Endometrium (tissue), 2 donors: ENCODE measurements at regions not wholly inside any gene's neighbourhood (a gene's known extent, or its start where the extent isn't known, plus 50 kb on each side); places are given as distances from the start of the nearest gene placed in this dataset.
"Not testable (repeated sequence)": the region's sequence is repeated elsewhere in the genome, so short reads cannot be mapped to it uniquely, and the experiment has no call there.

ENCODE experiments used
- FAIRE-seq: peaks from 2 replicates; lab custom pipeline; 2012; peaks lifted over from hg19 to GRCh38; lab: Jason Lieb, UNC
- donor health status: control.
- donor health status: control.

DNA sequence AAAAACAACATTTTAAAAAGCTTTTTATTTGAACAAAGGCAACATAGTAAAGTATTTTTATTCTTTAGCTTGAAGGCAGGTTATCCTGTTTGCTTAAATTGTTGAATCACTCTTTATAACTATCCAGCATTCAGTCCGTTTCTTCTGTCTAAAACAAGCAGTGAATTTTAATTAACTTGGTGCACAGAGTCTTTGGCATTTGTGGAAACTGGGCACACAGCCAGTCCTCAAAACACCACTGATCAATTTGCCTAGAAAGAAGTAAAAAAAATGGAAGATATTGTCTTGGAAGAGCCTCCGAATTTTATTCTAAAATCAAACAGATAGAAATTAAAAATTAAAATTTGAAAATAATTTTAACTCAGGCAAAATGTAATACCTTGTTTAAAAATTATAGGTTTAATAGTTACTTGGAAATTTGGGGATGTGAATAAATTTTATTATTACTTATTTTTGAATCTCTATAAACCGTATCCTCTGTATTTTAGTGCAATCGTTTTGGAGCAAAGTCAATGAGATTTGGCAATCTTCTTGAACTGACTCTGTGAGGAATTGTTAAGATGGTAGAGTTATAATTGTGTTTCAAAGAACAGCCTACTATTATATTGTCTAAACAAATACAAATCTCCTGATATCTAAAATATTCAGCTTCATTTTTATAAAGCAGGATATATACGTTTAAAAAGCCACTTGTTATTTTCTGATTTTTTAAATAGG is 927.0 kb downstream of the SLC16A7 start:
- no peak for FAIRE-seq

DNA sequence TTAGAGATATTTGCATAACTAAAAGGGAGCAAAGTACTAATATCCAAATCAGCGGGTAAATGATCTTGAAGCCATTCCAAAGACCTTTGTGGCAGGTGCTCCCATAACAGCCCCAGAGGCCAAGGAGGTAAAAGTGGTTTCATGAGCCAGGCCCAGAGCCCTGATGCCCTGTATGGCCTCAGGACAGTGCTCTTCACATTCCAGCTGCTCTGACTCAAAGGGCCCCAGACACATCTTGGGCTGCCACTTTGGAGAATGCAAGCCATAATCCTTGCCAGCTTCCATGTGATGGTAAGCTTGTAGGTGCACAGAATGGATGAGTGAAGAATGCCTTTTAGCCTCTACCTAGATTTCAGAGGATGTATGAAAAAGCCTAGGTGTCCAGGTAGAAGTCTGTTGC is 933.4 kb downstream of the SLC16A7 start:
- FAIRE-seq, result no peak

DNA sequence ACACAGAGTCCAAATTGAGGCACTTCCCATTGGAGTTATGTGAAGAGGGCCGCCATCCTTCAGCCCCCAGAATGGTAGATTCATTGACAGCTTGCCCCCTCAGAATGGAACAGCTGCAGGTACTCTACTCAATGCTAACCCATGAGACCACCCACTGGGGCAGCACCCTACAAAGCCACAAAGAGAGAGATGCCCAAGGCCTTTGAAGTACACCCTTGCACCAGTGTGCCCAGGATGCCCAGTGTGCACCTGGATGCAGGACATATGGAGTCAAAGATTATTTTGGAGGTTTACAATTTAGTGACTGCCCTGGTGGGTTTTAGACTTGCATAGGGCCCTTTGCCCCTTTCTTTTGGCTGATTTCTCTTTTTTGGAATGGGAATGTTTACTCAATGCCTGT is 933.9 kb downstream of the SLC16A7 start:
- FAIRE-seq, result no peak

DNA sequence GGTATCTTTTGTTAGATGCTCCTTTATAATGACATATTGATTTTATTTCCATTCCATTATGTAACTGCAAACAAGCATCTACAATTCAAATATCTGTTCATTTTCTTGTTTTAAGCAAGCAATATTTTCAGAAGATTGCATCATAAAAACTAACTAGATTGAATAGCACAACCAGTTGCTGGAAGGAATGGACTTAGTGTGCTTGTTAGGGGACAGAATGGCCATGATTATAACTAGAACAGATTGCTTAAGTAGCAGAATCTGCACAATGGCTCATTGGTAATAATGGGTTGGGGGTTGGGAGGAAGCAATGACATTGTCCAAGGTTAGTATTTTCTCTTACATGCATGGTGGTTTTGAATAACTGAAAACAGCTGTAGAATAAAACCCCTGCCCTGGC is 939.5 kb downstream of the SLC16A7 start:
- FAIRE-seq, result peak; percentile 89

DNA sequence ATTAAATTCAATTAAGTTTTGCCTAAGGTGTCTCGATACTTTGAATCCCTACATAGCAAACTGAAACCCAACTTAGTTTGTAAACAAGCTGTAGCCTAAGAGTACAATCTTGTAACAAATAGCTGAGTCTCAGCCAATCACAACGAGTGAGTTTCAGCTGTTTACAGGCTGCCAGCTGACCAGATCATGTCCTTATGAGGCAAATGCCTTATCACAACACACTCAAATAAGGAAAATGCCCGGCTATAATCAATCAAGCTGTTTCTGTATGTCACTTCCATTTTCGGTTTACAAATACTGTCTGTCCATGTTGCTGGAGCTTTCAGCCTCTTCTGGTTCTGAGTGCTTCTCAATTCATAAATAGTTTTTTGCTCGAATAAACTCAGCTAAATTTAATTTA is 943.8 kb downstream of the SLC16A7 start:
- no peak for FAIRE-seq

DNA sequence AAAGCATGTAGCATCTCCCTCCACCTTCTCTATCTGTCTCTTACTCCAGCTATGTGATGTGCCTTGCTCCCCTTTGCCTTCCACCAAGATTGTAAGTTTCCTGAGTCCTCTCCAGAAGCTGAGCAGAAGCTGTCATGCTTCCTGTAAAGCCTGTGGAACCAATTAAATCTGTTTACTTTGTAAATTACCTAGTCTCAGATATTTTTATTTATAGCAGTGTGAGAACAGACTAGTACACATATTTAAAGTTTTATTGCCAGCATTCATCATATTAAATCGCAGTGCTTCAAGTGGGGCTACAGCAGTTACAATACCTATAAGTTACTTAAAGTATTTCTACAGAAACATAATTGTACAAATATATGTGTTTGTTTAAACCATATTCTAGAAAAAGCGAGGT is 973.1 kb downstream of the SLC16A7 start:
- no peak for FAIRE-seq

DNA sequence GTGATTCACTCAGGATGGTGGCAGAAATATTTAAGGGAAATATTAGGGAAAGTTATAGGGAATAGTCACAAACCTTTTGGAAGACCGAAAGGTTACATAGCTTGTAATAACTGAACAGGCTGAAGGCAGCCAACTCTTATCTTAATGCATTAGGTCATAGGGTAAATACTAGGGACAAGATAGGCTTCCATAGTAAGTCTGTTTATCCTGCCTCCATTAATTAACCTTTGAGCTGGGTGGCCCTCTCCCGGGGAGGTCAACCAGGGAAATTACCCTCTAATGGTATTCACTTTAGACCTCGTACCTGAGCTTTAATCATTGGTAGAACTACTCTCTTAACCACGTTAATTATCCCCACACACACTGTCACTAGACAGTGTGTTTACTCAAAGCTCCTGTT is 981.8 kb downstream of the SLC16A7 start:
- no peak for FAIRE-seq

DNA sequence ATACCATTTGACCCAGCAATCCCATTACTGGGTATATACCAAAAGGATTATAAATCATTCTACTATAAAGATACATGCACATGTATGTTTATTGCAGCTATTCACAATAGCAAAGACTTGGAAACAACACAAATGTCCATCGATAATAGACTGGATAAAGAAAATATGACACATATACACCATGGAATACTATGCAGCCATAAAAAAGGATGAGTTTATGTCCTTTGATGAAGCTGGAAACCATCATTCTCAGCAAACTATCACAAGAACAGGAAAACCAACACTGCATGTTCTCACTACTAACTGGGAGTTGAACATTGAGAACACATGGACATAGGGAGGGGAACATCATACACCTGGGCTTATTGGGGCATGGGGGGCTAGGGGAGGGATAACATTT is 991.8 kb downstream of the SLC16A7 start:
- FAIRE-seq, result not testable (repeated sequence)

DNA sequence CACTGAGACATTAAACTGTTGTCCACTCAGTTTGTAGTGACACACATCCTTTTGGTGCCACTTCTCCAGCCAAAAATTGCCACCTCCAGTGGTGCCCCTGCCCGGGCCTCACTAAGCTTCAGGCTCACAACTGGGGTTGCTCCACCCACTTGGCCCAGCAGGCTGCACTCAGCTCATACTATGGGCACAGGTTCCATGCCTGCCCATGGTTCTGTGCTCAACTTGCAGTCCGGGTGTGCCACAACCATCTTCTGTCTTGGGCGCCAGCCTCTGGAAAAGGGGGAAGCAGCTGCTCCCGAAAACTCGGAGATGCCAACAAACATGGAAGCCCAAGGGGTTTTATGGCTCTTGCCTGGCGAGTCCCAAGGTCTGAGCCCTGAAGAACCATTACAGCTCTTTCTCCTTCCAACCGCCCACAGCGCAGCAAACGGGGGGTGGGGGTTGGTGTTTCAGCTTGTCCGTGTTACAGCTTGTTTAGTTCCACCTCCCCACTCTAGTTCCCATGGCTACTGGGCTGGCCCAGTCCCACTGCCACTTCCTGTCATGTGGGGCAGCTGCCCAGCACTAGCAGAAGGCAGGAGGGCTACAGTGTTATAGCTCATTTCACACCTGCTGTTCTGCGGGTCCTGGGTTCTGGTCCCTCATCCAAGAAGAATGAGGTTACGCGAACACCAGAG is 998.3 kb downstream of the SLC16A7 start:
- FAIRE-seq, result no peak

DNA sequence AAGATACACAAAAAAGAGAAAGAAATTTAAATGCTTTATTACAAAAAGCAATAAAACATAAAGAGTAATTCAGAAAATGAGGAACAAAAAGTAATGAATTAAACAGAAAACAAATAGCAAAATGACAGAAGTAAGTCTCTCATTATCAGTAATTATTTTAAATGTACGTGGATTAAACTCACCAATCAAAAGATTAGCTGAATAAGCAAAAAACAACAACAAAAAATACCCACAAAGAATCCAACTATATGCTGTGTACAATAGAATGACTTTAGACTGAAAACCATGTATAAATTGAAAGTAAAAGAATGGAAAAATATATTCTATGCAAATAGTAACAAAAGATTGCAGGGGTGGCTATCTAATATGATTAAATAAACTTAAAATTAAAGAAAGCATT is 1006.8 kb downstream of the SLC16A7 start:
- FAIRE-seq, result no peak

DNA sequence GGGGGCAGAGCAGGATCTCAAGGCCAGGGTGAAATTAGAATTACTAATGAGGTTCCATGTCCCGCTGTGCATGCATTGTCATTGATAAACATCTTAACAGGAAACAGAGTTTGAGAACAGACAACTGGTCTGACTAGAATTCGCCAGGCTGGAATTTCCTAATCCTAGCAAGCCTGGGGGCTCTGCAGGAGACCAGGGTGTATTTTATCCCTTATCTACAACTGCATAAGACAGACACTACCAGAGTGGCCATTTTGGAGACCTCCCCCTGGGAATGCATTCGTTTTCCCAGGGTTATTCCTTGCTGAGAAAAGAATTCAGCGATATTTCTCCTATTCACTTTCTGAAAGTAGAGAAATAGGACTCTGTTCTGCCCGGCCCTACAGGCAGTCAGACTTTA is 1007.6 kb downstream of the SLC16A7 start:
- FAIRE-seq, result not testable (repeated sequence)

DNA sequence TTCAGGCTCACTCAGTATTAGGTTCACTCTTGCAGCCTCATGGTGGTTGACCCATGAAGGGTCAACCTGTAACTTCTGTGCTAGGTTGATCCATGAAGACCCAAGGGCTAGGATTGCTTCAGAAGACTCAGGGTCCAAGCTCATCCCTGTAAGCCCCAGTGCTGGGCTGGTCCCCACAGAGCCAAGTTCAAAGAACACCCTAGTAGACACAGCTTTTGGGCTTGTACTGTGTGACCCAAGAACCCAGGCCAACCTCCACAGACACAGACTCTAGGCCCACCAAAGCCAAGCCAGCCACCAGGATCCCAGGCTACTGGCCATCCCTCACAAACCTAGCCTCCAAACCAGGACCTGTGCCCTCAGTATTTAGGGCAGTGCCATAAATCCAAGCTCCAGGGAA is 1020.6 kb downstream of the SLC16A7 start:
- no peak for FAIRE-seq

DNA sequence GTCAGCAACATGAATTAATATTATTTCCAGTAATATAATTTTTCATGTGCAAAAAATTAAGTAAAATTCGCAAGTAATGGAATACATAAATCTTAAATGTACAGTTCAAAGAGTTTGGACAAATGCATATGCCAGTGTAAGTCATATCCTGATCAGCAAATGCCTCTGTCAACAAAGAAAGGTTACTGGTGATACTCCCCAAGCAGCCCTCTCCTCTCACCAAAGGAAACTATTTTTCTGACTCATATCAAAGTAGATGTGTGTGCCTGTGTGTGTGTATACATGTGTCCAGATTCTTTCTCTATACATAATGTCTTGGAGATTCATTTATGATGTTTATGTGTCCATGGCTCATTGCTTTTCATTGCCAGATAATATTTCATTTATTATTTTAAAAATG is 1035.0 kb downstream of the SLC16A7 start:
- FAIRE-seq, result no peak

DNA sequence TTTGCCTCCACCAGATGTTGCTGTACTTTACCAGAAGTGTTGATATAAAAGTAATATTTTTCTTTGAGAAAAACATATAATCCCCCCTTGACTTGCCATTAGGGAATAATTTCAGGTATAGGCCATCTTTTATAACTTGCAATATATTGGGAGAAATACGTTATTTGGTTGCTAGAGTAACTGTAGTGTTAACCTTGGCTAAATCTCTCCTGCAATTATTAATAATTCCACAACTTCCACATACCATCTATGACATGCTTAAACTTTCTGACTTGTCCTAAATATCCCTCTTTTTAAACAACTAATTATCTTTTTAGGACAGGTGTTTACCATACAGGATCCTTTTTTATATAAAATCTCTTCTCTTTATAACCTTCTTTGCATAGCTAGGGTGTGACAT is 1048.2 kb downstream of the SLC16A7 start:
- FAIRE-seq, result no peak

DNA sequence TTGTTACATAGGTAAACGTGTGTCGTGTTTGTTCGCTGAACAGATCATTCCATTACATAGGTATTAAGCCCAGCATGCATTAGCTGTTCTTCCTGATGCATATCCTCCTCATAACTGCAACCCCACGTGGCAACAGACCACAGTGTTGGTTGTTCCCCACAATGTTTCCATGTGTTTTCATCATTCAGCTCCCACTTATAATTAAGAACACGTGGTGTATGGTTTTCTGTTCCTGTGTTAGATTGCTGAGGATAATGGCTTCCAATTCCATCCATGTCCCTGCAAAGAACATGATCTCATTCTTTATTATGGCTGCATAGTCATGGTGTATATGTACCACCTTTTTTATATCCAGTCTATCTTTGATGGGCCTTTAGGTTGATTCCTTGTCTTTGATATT is 1071.1 kb downstream of the SLC16A7 start:
- no peak for FAIRE-seq

DNA sequence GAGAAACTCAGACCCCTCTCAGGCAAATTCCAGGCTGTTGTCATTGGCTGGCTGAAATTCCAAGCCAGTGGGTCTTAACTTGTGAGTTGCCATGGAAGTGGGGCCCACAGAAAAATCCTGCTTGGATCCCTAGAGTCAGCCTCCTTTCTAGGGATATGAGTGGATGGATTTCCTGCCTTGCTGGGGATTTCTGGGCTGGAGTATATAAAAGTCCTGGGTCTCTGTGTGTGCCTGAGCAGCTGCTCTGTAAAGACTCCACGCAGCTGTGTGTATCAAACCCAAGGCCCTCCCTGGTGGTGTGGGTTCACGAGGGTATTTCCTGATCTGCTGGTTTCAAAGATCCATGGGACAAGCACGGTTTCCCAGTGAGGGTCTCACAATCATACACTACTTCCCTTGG is 1077.1 kb downstream of the SLC16A7 start:
- FAIRE-seq, result no peak

DNA sequence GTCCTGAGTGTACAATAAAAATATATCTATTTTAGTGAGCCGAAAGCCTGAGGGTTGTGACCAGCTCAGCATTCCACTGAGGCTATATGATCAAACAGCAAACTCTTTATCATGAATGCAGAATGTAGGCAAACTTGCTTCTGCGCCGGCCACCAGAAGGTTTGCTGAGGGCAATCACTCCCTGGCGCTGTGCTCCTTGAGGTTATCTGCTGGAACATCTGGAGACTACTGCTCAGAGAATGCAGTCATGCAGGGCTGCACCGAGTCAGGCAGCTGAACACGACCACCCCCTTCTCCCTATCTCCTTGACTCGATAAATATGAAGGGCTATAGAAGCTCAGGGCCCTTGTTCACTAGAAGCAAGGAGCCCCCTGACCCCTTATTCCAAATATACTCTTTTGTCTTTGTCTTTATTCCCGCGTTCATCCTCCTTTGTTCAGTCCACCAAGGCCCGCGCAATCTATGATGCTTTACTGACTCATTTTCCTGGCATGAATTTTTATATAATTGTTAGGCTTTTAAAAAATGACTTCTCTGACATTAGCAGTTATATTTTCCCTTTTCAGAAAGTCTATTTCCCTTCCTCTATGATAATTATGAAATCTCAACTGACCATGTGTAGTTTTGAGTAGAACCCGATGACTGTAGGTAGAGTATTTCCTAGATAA is 1089.3 kb downstream of the SLC16A7 start:
- FAIRE-seq, result no peak

DNA sequence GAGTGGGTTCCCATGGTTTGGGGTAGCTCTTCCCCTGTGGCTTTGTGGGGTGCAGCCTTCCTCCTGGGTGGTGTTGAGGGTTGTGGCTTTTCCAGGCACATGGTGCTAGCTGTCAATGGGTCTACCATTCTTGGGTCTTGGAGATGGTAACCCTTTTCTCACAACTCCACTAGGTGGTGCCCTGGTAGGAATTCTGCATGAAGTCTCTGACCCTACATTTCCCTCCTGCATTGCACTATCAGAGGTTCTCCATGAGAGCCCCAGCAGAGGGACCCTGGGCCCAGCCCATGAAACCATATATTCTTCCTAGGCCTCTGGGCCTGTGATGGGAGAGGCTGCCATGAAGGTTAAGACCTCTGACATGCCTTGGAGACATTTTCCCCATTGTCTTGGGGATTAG is 1093.3 kb downstream of the SLC16A7 start:
- no peak for FAIRE-seq

DNA sequence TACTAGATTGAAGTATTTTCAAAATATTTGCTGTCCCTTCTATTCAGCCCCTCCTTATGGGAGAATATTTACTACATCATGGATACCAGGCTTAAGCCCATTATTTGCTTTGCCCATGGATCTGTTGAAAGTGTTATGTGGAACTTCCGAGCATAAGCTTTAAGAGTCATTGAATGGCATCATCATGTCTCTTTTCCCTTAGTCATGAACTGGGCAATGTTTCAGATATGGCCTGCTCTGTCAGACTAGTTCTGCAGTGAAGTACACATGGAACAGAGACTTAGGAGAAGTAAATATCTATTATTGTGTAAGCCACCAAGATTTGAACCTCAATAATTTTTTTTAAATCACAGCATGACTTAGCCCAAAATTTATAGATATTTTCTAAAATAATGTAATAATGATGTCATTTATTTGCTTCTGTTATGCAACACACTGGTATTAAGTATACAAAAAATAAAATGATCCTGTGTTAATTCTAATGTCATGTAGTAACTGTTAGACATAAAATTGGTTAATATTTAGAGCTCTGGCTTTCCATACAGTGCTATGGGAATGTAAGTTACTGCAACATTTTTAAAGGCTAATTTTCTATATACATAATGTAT is 1097.3 kb downstream of the SLC16A7 start:
- FAIRE-seq, result no peak

DNA sequence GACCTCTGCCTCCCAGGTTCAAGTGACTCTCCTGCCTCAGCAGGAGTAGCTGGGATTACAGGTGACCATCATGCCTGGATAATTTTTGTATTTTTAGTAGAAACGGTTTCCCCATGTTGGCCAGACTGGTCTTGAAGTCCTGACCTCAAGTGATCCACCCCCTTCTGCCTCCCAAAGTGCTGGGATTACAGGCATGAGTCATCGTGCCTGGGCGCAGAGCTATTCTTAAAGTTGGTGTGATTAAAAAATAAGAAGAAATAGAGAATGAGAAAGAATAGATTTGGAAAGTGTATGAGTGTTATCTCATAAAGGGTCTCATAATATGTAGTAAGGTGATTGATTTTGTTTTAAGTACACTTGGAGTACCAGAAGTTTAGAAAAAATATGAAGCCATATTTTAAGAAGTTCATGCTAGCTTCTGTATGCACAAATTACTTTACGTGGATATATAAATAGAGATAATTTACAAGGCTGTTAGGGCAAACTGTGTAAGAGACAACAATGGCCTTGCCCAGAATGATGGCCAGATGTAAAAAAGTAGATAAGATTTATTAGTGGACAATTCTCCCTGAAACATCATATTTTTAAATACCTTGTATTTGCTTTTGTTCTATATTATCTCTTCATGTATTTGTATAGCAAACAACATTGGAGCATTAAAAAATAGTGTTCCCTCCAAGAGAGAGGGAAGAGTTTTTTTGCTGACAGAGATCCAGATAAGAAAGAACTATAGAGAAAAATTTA is 1108.5 kb downstream of the SLC16A7 start:
- no peak for FAIRE-seq

DNA sequence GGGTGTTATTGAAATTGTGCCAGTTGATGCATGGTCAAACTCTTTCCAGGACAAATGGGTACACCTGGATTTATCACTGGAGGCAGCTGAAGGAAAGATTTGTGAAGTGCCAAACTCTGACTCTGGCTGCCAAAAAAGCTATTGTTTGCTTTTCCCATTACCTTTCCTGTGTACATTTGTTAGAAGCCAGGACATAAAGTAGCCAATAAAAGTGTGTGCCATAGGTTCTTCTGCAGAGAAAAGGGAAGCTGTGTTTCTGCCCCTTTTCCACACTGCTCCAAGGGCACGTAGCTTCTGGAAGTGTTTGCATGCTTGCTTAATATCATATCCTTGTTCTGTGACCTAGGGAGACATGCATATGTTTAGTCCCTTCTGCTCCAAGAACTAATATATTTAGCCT is 1114.4 kb downstream of the SLC16A7 start:
- no peak for FAIRE-seq

DNA sequence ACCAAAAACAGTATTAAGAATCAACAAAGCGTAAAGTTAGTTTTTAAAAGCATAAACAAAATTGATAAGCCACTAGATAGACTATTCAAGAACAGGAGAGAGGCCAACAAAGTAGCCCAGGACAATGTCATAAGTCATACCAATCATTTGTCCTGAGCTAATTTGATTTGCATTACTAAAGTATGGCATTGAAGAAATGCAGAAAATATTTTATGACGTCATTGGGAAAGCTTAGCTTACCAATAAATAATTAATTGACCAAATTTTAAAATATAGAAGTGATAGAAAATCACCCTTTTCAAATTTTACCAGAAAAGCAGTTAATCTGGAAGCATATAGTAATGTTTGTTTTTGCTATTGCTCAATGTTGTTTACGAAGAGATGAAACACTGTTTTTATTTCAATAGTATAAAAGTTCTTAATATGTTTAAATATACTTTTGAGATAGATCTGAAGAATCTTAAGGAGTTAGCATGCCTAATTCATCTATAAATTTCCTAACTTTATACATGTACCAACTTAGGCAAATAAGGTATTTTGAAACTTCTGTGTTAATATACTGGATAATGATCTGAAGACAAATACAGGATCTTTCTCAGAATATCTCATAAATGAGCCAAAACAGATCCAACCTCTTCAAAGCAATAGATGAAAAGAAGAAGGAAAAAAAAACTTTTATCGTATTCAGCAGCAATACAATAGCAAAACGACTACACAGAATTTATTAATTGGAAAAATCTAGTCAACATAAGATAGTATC is 1118.5 kb downstream of the SLC16A7 start:
- FAIRE-seq, result no peak
